ENCODE measurements at regions not wholly inside any gene's neighbourhood (a gene's known extent, or its start where the extent isn't known, plus 50 kb on each side); places are given as distances from the start of the nearest gene placed in this dataset.

GRCh38 chr5:133728475-133728874, 116.1 kb upstream of the FSTL4 start:
- Histone ChIP-seq H3K4me3 (no peak overlapping the region), H3K27ac (replicated peaks in 1 of 4) (no peak overlapping the region), H3K4me1 (no peaks in the 10 kb centered on the region), H3K9me3 (peaks cover 0 to 5% (median 2%) of the 10 kb centered on the region in 4 donors), H3K27me3 (peaks cover 0 to 7% (median 0%) of the 10 kb centered on the region in 4 donors), H3K36me3 (no peaks in the 10 kb centered on the region)
- WGBS: 88% methylated on average over 1 of the region's 1 CpG
- TF ChIP-seq POLR2AphosphoS5 (IDR thresholded peaks at IDR 0.05) (no peak), EP300 (IDR thresholded peaks at IDR 0.05) (no peak), POLR2A (IDR thresholded peaks at IDR 0.05; ENCODE audit: low read depth) (no peak), CTCF (IDR thresholded peaks at IDR 0.05) (no peak)
- intact Hi-C loops (cut with DNase I): no loop called here
- DNase-seq (ENCODE audit: extremely low spot score): no peak

- no peak for DNase-seq (ENCODE audit: extremely low spot score)
- Histone ChIP-seq H3K27ac (replicated peaks in 1 of 4) (no peak overlapping the region), H3K27me3 (peaks cover 0 to 14% (median 0%) of the 10 kb centered on the region in 4 donors), H3K36me3 (no peaks in the 10 kb centered on the region), H3K4me3 (no peak overlapping the region), H3K9me3 (peaks cover 0 to 6% (median 2%) of the 10 kb centered on the region in 4 donors), H3K4me1 (no peaks in the 10 kb centered on the region)
- no peak for TF ChIP-seq POLR2AphosphoS5 (IDR thresholded peaks at IDR 0.05)
- no peak for TF ChIP-seq CTCF (IDR thresholded peaks at IDR 0.05)
- no peak for TF ChIP-seq EP300 (IDR thresholded peaks at IDR 0.05)
- no peak for TF ChIP-seq POLR2A (IDR thresholded peaks at IDR 0.05; ENCODE audit: low read depth)
- WGBS: 69% methylated on average over 2 of the region's 2 CpGs
- intact Hi-C loops (cut with DNase I): no loop called here
Measured at GRCh38 chr5:133727636-133728035, 115.3 kb upstream of the FSTL4 start.

- peaks cover 0 to 23% (median 15%) of the 10 kb centered on the region in 4 donors for H3K9me3 ChIP-seq
- intact Hi-C loops (cut with DNase I): no loop called here
- no peak overlapping the region for H3K4me3 ChIP-seq
- H3K36me3 ChIP-seq: no peaks in the 10 kb centered on the region
- TF ChIP-seq POLR2A (IDR thresholded peaks at IDR 0.05; ENCODE audit: low read depth): no peak
- TF ChIP-seq POLR2AphosphoS5 (IDR thresholded peaks at IDR 0.05): no peak
- no peak for TF ChIP-seq CTCF (IDR thresholded peaks at IDR 0.05)
- no peak for TF ChIP-seq EP300 (IDR thresholded peaks at IDR 0.05)
- no peaks in the 10 kb centered on the region for H3K4me1 ChIP-seq
- WGBS: 20% methylated on average over 1 of the region's 1 CpG
- H3K27me3 ChIP-seq: peaks cover 0 to 14% (median 0%) of the 10 kb centered on the region in 4 donors
- no peak overlapping the region for H3K27ac ChIP-seq (replicated peaks in 1 of 4)
- peak; percentile 89 for DNase-seq (ENCODE audit: extremely low spot score)
Measured at GRCh38 chr5:133723651-133724366, 111.5 kb upstream of the FSTL4 start.

GRCh38 chr5:133723126-133723525, 110.8 kb upstream of the FSTL4 start:
- no peak overlapping the region for H3K27ac ChIP-seq (replicated peaks in 1 of 4)
- peaks cover 0 to 14% (median 0%) of the 10 kb centered on the region in 4 donors for H3K27me3 ChIP-seq
- no peaks in the 10 kb centered on the region for H3K36me3 ChIP-seq
- whole genome bisulfite sequencing: 84% methylated on average over 2 of the region's 2 CpGs
- H3K4me3 ChIP-seq: no peak overlapping the region
- intact Hi-C loops (cut with DNase I): no loop called here
- no peaks in the 10 kb centered on the region for H3K4me1 ChIP-seq
- no peak for TF ChIP-seq EP300 (IDR thresholded peaks at IDR 0.05)
- no peak for TF ChIP-seq POLR2A (IDR thresholded peaks at IDR 0.05; ENCODE audit: low read depth)
- no peak for TF ChIP-seq POLR2AphosphoS5 (IDR thresholded peaks at IDR 0.05)
- no peak for TF ChIP-seq CTCF (IDR thresholded peaks at IDR 0.05)
- no peak for DNase-seq (ENCODE audit: extremely low spot score)
- H3K9me3 ChIP-seq: peaks cover 0 to 23% (median 15%) of the 10 kb centered on the region in 4 donors
